ENCODE measurements at regions not wholly inside any gene's neighbourhood (a gene's known extent, or its start where the extent isn't known, plus 50 kb on each side); places are given as distances from the start of the nearest gene placed in this dataset.
"Not testable (repeated sequence)": the region's sequence is repeated elsewhere in the genome, so short reads cannot be mapped to it uniquely, and the experiment has no call there.

DNA sequence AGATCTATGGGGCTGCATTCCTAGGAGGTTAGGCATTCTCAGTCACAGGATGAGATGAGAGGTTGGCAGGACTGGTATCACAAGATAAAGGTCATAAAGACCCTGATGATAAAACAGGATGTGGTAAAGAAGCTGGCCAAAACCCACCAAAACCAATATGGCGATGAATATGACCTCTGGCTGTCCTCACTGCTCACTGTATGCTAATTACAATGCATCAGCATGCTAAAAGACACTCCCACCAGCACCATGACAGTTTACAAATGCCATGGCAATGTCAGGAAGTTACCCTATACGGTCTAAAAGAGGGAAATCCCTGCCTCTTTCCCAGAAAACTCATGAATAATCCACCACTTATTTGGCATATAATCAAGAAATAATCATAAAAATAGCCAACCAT lies 138.8 kb upstream of the NBPF19 start:
- not testable (repeated sequence) for H4K20me1 ChIP-seq (ENCODE audit: insufficient read depth, low read length); H3K79me2 ChIP-seq (ENCODE audit: insufficient read depth, low read length); H3K4me1 ChIP-seq (ENCODE audit: insufficient read depth, low read length); H3K9me3 ChIP-seq (ENCODE audit: insufficient read depth, low read length, severe bottlenecking); DNase-seq; H3K36me3 ChIP-seq (ENCODE audit: insufficient read depth, low read length); H3K27ac ChIP-seq (ENCODE audit: low read length); H3K27me3 ChIP-seq (ENCODE audit: insufficient read depth, low read length, poor library complexity); ATAC-seq (ENCODE audit: insufficient read depth, low read depth); H3K4me2 ChIP-seq (ENCODE audit: insufficient read depth, low read length); H3K9ac ChIP-seq (ENCODE audit: low read depth, low read length); H2AFZ ChIP-seq (ENCODE audit: low read depth, low read length); H3K4me3 ChIP-seq (ENCODE audit: low read depth in 1 of 2, low read length in 2 of 2)

DNA sequence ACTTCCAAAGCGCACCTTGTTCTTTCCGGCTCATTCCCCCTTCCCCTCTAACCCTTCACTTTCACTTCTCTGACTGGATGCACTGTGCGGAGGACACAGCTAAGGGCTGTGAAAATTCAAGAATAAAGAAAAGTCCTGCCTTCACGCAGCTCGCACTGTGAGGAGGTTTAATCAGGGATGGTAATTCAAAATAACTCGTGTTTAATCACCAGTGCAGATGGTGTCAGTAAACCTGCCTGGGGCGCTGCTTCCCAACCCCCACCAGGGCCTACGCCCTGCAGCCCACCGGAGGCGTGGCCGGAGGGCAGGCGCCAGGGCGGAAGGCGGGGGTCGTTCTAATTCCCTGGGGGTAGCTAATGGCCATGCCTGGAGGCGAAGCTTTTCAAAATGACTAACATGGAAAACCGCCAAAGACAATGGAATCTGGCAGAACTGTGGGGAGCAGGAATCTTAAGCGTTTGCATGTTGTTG lies 136.6 kb upstream of the NBPF19 start:
- not testable (repeated sequence) for ATAC-seq (ENCODE audit: insufficient read depth, low read depth); H3K27me3 ChIP-seq (ENCODE audit: insufficient read depth, low read length, poor library complexity); H3K9me3 ChIP-seq (ENCODE audit: insufficient read depth, low read length, severe bottlenecking); H3K4me2 ChIP-seq (ENCODE audit: insufficient read depth, low read length); H4K20me1 ChIP-seq (ENCODE audit: insufficient read depth, low read length); H3K27ac ChIP-seq (ENCODE audit: low read length); H3K4me1 ChIP-seq (ENCODE audit: insufficient read depth, low read length); H3K79me2 ChIP-seq (ENCODE audit: insufficient read depth, low read length); DNase-seq; H3K4me3 ChIP-seq (ENCODE audit: low read depth in 1 of 2, low read length in 2 of 2); H3K9ac ChIP-seq (ENCODE audit: low read depth, low read length); H3K36me3 ChIP-seq (ENCODE audit: insufficient read depth, low read length); H2AFZ ChIP-seq (ENCODE audit: low read depth, low read length)

DNA sequence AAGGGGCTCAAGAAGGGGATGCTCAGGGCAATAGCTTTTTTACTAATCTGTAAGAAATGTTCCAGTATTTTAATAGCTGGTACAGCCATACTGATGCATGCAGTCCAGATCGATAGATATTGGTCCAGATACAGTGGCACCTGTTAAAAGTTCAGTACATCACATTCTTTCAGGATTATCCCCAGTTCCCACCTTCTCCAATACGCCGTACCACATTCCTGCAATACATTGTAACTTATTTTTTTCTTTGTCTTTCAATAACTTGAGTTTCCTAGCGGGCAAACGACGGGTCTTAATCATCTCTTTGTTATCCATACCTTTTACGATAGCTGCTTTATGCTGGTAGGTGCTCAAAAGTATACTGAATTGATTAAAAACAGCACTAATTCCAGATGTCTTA lies 136.1 kb upstream of the NBPF19 start:
- not testable (repeated sequence) for ATAC-seq (ENCODE audit: insufficient read depth, low read depth); H3K27ac ChIP-seq (ENCODE audit: low read length); DNase-seq; H2AFZ ChIP-seq (ENCODE audit: low read depth, low read length); H3K36me3 ChIP-seq (ENCODE audit: insufficient read depth, low read length); H4K20me1 ChIP-seq (ENCODE audit: insufficient read depth, low read length); H3K4me3 ChIP-seq (ENCODE audit: low read depth in 1 of 2, low read length in 2 of 2); H3K9me3 ChIP-seq (ENCODE audit: insufficient read depth, low read length, severe bottlenecking); H3K4me2 ChIP-seq (ENCODE audit: insufficient read depth, low read length); H3K9ac ChIP-seq (ENCODE audit: low read depth, low read length); H3K79me2 ChIP-seq (ENCODE audit: insufficient read depth, low read length); H3K27me3 ChIP-seq (ENCODE audit: insufficient read depth, low read length, poor library complexity); H3K4me1 ChIP-seq (ENCODE audit: insufficient read depth, low read length)

DNA sequence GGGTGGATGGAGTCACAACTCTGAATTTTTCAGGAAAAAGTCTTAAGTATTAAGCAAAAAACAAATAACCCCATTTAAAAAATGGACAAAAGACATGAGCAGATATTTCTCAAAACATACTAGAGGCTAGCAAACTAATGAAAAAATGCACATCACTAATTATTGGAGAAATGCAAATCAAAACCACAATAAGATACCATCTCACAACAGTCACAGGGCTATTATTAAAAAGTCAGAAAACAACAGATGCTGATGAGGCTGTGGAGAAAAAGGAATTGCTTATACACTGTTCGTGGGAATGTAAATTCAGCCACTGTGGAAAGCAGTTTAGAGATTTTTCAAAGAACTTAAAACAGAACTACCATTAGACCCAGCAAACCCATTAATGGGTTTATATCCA lies 125.4 kb upstream of the NBPF19 start:
- not testable (repeated sequence) for H3K4me1 ChIP-seq (ENCODE audit: insufficient read depth, low read length); ATAC-seq (ENCODE audit: insufficient read depth, low read depth); H3K9ac ChIP-seq (ENCODE audit: low read depth, low read length); H3K79me2 ChIP-seq (ENCODE audit: insufficient read depth, low read length); H3K27me3 ChIP-seq (ENCODE audit: insufficient read depth, low read length, poor library complexity); H3K4me3 ChIP-seq (ENCODE audit: low read depth in 1 of 2, low read length in 2 of 2); DNase-seq; H2AFZ ChIP-seq (ENCODE audit: low read depth, low read length); H3K9me3 ChIP-seq (ENCODE audit: insufficient read depth, low read length, severe bottlenecking); H4K20me1 ChIP-seq (ENCODE audit: insufficient read depth, low read length); H3K36me3 ChIP-seq (ENCODE audit: insufficient read depth, low read length); H3K27ac ChIP-seq (ENCODE audit: low read length); H3K4me2 ChIP-seq (ENCODE audit: insufficient read depth, low read length)

DNA sequence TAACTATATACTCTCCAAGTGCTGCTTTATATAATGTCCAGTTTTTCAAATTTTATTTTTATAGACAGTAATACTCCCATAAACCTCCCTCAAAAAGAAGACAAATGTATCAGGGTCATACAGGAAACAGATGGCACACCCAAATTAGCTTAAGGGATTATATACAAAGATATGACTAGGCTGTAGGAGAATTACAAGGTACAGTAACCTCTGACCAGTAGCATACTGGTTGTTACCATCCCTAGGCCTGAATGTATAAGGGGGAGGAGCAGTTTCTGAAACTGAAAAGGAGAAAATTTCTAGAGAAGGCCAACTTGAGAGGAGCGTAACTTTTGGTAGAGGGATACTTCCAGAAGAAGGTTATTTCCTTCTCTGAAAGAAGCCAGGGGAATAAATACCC lies 122.6 kb upstream of the NBPF19 start:
- not testable (repeated sequence) for ATAC-seq (ENCODE audit: insufficient read depth, low read depth); H3K4me2 ChIP-seq (ENCODE audit: insufficient read depth, low read length); H3K27me3 ChIP-seq (ENCODE audit: insufficient read depth, low read length, poor library complexity); H3K79me2 ChIP-seq (ENCODE audit: insufficient read depth, low read length); H3K9me3 ChIP-seq (ENCODE audit: insufficient read depth, low read length, severe bottlenecking); H2AFZ ChIP-seq (ENCODE audit: low read depth, low read length); H3K36me3 ChIP-seq (ENCODE audit: insufficient read depth, low read length); H3K9ac ChIP-seq (ENCODE audit: low read depth, low read length); H3K4me3 ChIP-seq (ENCODE audit: low read depth in 1 of 2, low read length in 2 of 2); H4K20me1 ChIP-seq (ENCODE audit: insufficient read depth, low read length); H3K27ac ChIP-seq (ENCODE audit: low read length); H3K4me1 ChIP-seq (ENCODE audit: insufficient read depth, low read length); DNase-seq

DNA sequence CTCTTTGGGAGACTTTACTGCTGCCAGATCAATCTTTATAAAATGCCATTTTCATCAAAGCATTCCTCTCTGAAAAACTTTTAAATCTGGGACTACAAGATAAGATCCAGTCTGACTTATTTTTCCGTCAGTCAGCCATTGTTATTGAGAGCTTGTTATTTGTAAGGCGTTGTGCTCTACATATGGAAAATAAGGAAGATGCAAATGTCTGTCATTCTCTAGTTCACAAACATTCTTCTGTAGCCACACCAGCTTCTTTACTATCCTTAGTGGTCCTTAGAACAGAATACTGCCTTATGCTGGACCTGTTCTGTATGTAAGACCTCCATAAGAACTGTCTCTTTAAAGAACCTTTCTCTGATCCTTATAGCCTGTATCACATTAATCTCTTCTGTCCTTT lies 120.3 kb upstream of the NBPF19 start:
- not testable (repeated sequence) for H3K9ac ChIP-seq (ENCODE audit: low read depth, low read length); H4K20me1 ChIP-seq (ENCODE audit: insufficient read depth, low read length); DNase-seq; H3K36me3 ChIP-seq (ENCODE audit: insufficient read depth, low read length); H3K79me2 ChIP-seq (ENCODE audit: insufficient read depth, low read length); H3K27ac ChIP-seq (ENCODE audit: low read length); H3K4me3 ChIP-seq (ENCODE audit: low read depth in 1 of 2, low read length in 2 of 2); H3K4me1 ChIP-seq (ENCODE audit: insufficient read depth, low read length); ATAC-seq (ENCODE audit: insufficient read depth, low read depth); H2AFZ ChIP-seq (ENCODE audit: low read depth, low read length); H3K27me3 ChIP-seq (ENCODE audit: insufficient read depth, low read length, poor library complexity); H3K4me2 ChIP-seq (ENCODE audit: insufficient read depth, low read length); H3K9me3 ChIP-seq (ENCODE audit: insufficient read depth, low read length, severe bottlenecking)

DNA sequence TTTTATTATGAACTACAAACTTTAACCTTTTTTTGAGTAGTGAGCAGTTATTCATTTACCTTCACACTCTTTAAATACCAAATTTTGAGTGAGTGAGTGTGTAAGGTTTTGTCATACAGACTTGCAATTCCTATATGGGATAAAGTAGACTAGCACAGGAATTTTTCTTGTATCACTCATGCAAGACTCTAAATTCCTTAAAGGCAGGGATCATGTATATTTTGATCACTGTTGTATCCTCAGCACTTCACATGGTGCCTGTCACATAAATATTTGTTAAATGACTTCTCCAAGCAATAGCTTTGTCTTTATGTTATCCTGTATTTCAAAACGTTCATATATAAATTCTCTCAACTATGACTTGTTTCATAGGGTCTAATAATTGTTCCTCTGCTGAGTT lies 119.1 kb upstream of the NBPF19 start:
- not testable (repeated sequence) for H3K4me1 ChIP-seq (ENCODE audit: insufficient read depth, low read length); H3K36me3 ChIP-seq (ENCODE audit: insufficient read depth, low read length); ATAC-seq (ENCODE audit: insufficient read depth, low read depth)

DNA sequence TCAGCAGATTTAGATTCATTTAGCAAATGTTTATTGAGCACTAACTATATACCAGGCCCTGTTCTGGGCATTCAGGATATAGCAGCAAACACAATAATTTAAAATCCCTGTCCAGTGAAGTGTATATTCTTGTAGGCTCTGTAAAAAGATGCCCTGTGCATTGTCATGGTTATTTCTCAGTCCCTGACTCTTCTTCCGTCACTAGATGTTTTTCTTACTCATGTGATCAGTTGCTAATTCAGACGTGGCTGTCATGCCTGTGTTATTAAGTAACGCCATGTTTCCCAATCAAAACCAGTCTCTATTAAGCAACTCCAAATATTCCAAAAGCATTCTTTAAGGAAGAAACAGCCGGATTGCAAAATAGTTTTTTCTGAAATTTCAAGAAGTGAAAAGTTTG lies 118.7 kb upstream of the NBPF19 start:
- not testable (repeated sequence) for H3K27me3 ChIP-seq (ENCODE audit: insufficient read depth, low read length, poor library complexity); H3K9ac ChIP-seq (ENCODE audit: low read depth, low read length); ATAC-seq (ENCODE audit: insufficient read depth, low read depth); H3K4me1 ChIP-seq (ENCODE audit: insufficient read depth, low read length); H3K79me2 ChIP-seq (ENCODE audit: insufficient read depth, low read length); H3K9me3 ChIP-seq (ENCODE audit: insufficient read depth, low read length, severe bottlenecking); DNase-seq; H3K27ac ChIP-seq (ENCODE audit: low read length); H3K4me3 ChIP-seq (ENCODE audit: low read depth in 1 of 2, low read length in 2 of 2); H2AFZ ChIP-seq (ENCODE audit: low read depth, low read length); H4K20me1 ChIP-seq (ENCODE audit: insufficient read depth, low read length); H3K36me3 ChIP-seq (ENCODE audit: insufficient read depth, low read length); H3K4me2 ChIP-seq (ENCODE audit: insufficient read depth, low read length)

More for the DNA sequence above, 119.1 kb upstream of the NBPF19 start:
- H3K4me3 ChIP-seq (ENCODE audit: low read depth in 1 of 2, low read length in 2 of 2); H3K79me2 ChIP-seq (ENCODE audit: insufficient read depth, low read length); H3K4me2 ChIP-seq (ENCODE audit: insufficient read depth, low read length); DNase-seq; H3K9ac ChIP-seq (ENCODE audit: low read depth, low read length); H3K27ac ChIP-seq (ENCODE audit: low read length); H4K20me1 ChIP-seq (ENCODE audit: insufficient read depth, low read length); H2AFZ ChIP-seq (ENCODE audit: low read depth, low read length); H3K9me3 ChIP-seq (ENCODE audit: insufficient read depth, low read length, severe bottlenecking); H3K27me3 ChIP-seq (ENCODE audit: insufficient read depth, low read length, poor library complexity): not testable (repeated sequence)

All from DND-41 (cell line).